Putamen (tissue), 1 donor: ENCODE measurements at regions not wholly inside any gene's neighbourhood (a gene's known extent, or its start where the extent isn't known, plus 50 kb on each side); places are given as distances from the start of the nearest gene placed in this dataset.
"Not testable (repeated sequence)": the region's sequence is repeated elsewhere in the genome, so short reads cannot be mapped to it uniquely, and the experiment has no call there.

Experiments
- DNase-seq: peaks from one replicate; pipeline ENCODE4 v3.0.0-alpha.2; 2016; ENCODE audit warnings: low spot score

DNA sequence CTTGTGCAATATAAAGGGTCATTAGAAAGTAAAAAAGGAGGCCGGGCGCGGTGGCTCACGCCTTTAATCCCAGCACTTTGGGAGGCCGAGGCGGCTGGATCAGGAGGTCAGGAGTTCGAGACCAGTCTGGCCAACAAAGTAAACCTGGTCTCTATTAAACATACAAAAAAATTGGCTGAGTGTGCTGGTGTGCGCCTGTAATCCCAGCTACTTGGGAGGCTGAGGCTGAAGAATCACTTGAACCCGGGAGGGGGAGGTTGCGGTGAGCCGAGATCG lies 102.8 kb upstream of the TMPRSS2 start:
- not testable (repeated sequence) for DNase-seq

DNA sequence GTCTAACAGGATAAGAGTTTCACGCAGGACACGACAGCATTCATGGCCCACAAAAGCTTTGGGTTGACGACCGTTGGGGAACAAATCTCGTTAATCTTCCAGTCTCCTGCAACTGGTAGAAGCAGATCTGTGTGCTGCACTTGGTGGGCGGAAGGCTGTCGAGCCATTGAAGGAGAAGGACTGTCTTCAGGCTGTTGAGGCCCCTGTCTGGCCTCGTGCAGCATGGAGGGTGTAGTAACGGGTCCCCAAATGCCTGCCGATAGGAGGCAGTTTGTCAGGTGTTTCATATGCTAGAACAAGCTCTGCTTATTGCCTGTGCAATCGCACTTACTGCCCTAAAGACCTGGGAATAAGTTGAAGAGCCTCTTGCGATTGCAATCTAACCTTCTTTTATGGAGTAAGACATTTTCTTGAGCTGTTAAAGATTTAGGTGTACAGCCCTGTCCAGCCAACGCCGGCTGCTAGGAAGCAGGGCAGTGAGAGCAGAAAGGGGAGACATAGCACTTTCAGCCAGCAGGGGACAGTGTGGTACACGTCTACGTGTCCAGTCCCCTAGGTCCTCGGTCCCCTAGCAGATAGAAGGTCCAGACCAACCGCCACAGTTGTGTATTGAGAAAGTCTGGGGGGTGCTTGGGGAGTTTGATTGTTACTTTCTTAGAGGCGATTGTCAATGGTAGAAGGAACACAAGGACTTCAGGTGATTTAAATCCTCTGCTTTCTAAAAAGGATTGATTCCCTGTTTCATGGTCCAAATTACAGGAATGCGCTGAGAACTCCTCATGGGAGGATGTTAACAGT lies 102.3 kb upstream of the TMPRSS2 start:
- DNase-seq = no peak

DNA sequence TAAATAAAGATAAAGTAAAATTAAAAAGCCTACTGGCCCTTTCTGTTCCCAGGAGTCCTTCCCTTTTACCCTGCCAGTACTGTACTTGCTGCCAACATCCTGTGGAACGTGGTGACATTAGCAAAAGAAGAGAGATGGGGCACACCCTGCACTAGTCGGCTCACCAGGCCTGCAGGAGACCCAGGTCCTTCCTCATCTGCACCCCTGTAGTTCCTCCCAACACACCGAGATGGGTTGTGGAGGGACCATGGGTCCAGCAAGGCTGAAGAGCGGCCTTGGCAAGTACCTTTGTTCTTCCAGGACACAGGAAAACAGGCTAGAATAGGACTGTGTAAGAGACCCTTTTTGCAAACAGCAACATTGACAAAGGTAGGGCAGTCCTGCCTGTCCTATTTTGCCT lies 98.7 kb upstream of the TMPRSS2 start:
- DNase-seq = no peak

DNA sequence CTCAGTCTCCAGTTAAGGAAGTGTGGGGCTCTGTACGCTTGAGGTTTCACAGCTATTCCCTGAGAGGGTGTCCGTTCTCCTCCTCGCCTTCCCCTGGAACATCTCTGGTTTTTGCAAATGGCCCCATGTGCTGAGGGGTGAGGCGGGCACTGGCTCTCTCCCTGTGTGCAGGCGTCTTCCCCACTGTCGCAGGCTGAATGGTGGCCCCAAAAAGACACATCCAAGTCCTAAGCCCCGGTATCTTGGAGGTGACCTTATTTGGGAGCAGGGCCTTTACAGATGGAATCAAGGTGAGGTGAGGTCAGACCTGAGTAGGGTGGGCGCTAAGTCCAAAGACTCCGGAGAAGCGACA lies 98.0 kb upstream of the TMPRSS2 start:
- DNase-seq = no peak

DNA sequence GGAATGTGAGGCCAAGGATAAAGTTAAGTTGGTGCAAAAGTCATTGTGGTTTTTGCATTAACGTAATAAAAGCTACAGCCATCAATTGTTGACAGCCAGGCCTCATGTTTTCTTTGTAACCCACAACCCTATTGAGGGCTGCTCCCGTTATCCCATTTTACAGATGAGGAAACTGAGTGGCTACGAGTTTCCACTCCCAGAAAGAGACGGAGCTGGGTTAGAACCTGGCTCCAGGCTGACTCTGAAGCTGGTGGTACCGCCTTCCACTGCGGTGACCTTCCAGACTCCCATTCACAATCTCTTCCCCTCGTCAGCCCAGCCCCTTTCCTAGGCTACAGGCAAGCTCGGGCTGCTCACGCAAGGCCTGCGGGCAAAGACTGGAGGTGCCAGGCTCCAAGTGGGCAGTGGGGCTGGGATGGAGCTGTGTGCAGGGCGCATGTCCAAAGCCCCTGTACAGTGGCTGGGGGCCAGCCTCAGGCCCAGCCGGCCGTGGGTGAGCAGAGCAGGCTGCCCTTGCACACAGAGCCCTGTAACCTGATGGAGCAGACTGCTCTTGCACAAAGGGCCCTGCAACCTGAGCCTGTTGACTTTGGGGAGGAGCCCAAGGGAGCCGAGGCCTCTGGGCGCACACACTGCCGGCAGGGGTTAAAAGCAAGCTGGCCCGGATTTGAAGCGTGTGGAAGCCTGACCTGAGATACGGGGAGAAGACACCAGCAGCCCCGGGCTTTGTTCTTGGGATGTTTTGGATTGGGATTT lies 97.4 kb upstream of the TMPRSS2 start:
- DNase-seq = no peak

DNA sequence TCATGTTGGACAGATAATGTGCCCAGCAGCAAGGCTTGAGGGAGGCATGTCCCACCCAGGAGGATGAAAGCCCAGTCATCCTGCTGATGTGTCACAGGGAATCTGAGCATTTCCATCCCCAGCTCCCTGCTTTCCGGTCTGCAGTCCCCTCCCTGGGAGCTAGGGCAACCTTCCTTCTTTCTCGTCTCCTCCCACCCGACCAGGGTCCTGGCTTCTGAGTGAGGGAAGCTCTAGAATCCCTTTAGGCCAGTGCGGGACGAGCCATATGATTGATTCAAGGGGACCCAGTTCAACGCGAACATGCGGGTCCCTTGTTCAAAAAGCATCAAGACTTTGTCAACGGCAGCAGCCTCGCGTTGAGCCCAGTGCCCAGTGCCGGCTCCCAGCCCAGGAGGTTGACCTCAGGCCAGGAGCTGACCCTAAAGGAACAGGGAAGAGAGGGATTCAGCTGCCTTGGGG lies 96.7 kb upstream of the TMPRSS2 start:
- DNase-seq = no peak

DNA sequence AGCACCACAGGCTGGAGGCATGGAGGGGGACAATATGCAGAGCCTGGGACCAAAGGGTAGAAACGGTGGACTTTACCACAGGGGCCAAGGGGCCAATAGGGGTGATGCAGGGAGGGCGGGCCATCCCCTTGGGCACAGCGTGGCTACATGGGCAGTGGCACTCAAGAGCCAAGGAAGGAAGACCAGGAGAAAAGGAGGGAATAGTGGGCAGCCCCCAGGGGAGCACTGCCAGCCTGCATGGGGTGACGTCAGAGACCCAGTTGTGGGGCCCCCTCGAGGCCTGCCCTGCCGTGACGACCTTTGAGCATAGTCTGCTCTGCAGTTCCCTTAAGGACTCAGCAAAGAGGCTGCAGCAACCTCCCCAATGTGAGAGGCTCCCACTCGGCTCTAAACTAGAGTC lies 95.5 kb upstream of the TMPRSS2 start:
- no peak for DNase-seq

DNA sequence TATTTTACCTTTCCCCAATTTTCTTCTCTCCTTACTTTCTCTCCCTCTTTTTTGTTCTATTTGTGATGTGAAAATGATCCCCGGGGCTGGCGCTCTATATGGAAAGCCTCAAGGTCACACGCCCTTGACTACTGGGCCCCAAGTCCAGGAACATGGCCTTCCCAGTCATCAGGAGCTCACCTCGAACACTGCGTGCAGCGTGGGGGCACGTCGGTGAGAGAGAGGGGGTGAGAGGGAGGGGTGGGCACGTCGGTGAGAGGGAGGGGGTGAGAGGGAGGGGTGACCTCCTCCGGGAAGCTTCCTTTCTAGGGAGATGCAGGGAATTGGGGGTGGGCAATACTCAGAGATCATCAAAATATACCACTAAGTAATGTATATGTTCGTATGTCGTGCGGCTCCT lies 94.6 kb upstream of the TMPRSS2 start:
- DNase-seq = no peak

DNA sequence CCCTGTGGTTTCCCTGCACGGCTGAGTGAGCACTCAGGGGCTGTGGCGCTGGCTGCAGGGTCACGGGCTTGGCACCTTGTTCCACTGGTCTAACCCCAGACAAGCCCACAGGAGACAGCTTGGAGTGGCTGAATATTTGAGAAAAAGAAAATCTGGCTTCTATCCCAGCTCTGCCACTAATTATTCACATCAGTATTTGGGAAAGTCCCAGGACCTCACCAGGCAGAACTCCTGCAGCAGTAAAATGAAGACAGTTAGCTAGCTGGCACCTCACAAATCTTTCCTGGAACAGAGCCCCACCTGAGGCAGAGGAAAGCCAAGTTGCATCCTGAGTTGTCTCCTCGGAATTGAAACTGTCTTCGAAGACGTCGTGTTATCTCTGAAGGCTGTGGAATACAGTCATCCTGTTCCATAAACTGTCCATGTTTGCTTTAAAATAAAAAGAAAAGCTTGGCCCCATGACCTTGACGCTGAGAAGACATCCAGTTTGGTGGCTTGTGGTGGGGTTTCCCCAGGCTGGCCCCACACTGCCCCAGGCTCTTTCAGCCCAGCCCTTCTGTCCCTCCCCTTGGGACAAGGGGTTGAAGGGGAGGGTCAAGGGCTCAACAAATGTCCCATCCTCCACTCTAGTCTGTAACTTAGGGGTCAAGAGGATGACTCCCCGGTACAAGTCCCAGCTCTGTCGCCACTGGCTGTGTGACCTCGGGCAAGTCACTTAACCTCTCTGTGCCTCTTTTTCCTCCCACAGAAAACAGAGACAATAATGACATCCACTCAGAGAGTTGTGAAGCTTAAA lies 93.8 kb upstream of the TMPRSS2 start:
- DNase-seq = no peak

DNA sequence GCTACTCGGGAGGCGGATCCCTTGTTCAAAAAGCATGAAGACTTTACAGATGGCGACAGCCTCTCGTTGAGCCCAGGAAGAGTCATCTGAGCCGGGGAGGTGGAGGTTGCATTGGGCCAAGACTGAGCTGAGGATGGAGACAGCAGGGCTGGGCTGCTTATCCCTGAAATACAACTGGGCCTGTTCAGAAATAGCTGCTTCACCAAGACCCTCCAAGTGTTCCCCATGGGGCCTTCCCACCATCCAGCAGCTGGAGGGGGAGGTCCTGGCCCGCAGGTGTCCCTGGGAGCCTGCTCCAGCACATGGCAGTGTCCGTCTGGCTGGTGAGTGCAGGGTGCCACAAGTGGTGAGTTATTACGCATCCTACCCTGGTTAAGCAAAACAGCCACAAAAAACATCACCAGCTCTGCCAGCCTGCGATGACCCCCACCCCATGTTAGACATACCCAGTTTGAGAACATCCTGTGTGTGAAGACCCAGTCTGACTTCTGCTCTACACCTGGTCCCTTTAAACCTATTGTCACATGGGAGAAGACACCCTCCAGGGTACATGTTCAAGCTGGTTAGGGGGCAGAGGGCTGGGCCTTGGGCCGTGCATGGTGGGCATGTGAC lies 93.1 kb upstream of the TMPRSS2 start:
- DNase-seq = no peak

DNA sequence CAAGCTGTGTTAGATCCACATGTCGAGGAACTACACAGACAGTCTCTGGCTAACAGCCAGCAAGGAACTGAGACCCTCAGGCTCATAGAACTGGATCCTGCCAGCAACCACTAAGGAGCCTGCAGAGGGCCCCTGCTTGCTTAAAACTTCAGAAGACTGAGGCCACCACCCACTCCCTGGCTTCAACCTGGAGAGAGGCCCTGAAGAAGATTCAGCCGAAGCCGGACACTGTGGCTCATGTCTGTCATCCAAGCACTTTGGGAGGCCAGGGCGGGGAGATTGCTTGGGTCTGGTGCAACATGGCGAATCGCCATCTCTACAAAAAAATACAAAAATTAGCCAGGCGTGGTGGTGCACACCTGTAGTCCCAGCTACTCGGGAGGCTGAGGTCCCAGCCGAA lies 92.6 kb upstream of the TMPRSS2 start:
- no peak for DNase-seq

DNA sequence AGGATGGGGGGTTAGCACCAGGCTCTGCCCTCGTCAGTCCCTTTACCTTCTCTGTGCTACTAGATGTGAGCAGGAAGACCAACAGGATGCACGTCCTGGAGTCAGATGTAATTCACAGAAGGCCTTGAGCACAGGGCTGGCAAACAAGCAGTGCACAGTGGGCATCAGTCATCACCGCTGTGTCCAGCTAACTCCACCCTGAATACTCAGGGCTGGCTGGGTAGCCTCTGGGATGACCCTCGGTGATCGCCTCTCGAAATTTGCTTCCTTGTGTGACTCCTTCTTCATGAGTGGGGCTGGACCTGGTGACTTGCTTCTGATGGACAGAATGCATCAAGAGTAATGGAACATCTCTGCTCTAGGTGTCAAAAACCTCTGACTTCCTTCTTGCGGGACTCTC lies 92.2 kb upstream of the TMPRSS2 start:
- no peak for DNase-seq

DNA sequence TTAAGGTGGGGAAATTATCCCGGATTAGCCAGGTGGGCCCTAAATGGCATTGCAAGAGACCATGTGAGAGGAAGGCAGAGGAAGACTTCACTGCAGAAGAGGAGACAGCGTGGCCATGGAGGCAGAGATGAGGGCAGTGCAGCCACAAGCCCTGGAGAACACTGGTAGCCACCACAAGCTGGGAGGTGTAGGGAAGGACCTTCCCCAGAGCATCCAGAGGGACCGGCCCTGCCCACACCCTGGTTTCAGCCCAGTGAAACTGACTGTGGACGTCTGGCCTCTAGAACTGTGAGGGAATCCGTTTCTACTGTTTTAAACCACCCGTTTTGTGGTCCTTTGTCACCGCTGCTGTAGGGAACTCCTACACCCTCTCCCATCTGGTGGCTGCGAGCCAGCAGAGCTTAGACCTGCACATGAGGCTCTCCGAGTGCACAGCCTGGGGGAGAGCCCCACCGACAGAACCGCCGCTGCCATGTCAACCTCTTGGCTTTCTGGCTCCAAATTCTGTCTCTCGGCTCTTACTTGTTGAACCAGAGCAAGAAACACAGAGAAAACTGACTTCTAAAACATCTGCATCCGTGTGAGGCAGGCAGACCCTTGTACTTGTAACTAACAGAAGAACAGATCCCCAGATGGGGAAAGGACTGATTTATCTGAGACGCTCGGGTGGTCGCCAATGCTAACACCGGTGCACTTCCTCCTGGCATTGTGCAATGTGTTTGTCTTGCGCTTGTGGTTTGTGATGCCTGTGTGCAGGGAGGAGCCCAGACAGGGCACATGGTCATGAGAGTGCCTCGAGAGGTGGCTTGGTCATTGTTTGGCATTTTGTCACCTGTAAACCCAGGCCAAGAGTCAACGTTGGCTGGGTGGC lies 90.8 kb upstream of the TMPRSS2 start:
- DNase-seq = no peak

DNA sequence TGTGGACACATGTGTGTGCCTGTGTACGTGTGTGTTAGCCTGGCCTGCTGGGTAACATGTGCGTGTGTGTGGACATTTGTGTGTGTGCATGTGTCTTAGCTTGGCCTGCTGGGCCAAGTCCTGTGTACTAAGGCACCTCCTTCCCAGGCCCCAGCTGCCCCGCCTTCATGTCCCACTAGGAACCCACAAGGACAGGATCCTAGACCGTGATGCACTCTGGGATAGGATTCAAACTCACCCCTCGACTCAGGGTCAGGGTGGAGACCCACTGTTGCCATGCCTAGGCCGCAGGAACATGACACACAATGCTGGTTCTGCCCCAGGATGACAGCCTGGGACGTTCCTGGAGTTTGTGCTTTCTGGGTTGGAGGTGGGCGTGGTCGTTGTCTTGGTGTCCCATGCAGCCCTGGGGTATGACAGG lies 89.9 kb upstream of the TMPRSS2 start:
- DNase-seq = no peak

DNA sequence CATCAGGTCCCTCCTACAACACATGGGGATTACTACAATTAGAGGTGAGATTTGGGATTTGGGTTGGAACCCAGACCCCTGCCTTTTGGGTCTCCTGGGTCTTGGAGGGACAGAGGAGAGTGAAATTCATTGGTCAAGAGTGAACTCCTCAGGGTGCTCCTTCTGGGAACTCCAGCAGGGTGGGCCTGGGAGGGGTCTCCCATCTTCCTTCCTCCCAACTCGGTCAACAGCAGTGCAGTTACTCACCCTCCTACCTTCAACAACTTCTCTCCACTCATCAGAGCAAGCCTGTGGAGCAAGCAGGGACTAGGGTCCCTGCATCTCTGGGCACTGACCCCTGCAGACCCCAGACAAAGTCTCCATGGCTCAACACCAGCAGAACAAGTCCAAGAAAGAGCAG lies 89.3 kb upstream of the TMPRSS2 start:
- no peak for DNase-seq

DNA sequence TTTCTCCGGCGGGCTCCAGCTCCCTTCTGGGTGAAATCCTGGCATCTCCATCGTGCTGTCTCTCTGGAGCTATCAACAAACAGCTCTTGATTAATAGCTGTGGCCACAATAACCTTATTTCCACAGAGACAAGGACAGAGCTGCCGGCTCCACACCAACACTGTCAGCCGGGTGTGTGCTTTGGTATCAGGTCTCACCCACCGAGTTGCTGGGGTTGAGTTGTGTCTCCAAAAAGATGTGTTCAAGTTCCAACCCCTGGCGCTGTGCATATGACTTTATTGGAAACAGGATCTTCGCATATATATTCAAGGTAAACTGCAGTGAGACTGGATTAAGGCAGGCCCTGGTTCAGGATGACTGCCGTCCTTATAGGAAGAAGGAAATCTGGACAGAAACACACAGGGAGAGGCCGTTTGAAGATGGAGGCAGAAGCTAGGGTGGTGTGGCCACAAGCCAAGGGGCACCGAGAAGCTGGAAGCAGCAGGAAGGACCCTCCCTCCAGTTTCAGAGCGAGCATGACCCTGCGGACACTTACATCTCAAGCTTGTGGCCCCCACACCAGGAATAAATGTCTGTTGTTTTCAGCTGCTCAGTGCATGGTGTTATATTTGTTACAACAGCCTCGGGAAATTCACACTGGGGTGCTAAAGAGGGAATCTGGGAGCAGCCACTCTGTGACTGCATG lies 88.4 kb upstream of the TMPRSS2 start:
- no peak for DNase-seq

DNA sequence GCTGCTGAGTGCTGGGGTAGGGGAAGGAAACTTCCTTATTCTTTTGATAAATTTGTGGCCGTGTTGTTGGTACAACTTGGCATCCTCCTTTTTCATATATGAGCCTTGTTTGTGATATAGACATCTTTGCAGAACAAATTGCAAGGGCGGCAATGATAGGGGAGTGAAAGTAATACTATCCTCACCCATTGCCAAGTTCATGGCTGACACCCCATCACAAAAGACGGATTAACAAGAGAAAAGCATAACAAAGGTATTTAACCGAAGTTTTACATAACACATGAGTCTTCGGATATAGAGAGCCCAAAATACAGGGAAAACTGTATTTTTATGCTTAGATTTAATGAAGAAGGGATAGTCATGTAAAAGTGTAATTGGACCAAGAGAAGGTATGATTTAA lies 86.3 kb upstream of the TMPRSS2 start:
- no peak for DNase-seq

DNA sequence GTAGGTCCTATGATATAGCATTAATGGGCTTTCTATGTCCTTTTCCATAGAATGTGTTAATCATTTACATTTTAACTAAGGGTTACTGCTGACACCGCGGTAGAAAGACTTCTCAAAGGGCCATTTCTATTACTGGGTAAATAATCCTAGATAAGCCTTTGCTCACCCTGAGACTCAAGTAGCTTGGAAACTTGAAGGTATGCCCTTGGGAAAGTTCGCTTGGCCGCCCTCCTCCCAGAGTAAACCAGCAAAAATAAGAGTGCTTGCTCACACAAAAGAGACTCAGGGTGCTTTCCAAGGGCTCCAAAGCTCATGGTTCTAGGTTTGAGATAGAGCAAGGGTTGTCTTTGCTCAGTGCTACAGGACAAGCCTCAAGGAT lies 85.8 kb upstream of the TMPRSS2 start:
- DNase-seq = no peak

DNA sequence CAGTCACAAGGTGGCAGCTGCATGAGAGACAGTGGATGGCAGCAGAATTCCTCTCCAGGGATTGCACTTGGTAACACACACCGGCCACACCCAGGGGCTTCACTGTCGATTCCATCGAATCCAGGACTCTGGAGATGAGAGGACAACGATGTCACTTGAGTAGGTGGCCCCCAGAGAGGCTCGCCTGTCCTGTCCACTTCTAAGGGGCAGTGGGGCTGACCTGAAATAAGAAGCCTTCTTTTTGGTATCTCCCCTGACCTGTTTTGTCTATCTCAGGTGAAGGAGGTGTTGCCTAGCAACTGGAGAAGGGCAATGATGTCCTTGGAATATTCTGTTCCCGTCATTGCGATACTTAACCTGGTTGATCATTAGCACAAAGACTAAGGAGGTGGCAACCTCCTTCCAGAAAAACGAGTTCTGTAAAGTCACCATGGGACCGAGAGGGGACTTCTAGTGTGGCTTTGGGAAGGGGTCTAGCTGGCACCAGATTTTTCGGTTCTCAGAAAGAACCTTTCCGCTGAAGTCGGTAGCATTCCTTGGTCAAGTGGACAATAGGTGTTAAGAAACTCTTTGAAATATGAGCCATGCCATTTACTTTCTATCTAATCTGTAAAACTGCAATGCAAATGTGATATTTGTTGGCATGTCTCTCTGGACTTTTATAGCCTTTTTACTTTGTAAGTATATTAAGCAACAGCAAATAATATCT lies 85.2 kb upstream of the TMPRSS2 start:
- no peak for DNase-seq

DNA sequence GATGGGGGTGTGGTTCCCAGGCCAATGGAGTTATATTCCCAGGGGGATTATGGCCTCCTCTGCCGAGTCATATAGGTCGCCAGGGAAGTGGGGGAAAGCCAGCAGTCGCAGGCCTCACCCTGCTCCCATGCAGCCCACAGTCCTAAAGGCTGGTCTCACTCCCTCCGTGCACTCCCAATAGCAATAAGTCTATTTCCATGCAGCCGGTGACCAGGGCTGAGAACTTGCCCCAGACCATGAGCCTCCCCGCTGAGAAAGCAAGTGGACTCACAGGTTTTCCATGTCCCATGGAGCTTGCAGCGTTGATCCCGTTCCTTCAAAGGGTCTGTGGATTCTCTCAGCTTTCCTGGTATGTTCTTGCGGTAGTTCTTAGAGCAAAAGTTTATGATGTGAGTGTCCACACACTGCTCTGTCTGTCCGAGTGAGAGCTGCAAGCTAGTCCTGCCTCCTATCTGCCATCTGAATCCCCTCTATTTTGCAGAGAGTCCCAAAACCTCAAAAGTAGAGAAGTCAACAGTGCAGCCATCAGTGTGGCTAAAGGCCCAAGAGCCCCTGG lies 81.7 kb upstream of the TMPRSS2 start:
- DNase-seq = no peak
